IPS DF 4.7 (cell line): ENCODE measurements at regions not wholly inside any gene's neighbourhood (a gene's known extent, or its start where the extent isn't known, plus 50 kb on each side); places are given as distances from the start of the nearest gene placed in this dataset.
"Not testable (repeated sequence)": the region's sequence is repeated elsewhere in the genome, so short reads cannot be mapped to it uniquely, and the experiment has no call there.

Experiments
- DNase-seq: peaks from one replicate; pipeline ENCODE4 v3.0.0-alpha.2; 2013; ENCODE audit warnings: low spot score; ENCODE audit errors: extremely low read depth

- no peak for DNase-seq
These were observed 454.2 kb upstream of the KLHL29 start for GRCh38 chr2:22930781-22931180.

GRCh38 chr2:22932288-22932687 lies 452.7 kb upstream of the KLHL29 start:
- no peak for DNase-seq

GRCh38 chr2:22934747-22935146 lies 450.2 kb upstream of the KLHL29 start:
- DNase-seq = no peak

- DNase-seq = no peak
These were observed 442.5 kb upstream of the KLHL29 start for GRCh38 chr2:22942441-22942840.

GRCh38 chr2:22944143-22944542 lies 440.8 kb upstream of the KLHL29 start:
- no peak for DNase-seq

GRCh38 chr2:22946553-22946952 lies 438.4 kb upstream of the KLHL29 start:
- DNase-seq = no peak

GRCh38 chr2:22947741-22948140 lies 437.2 kb upstream of the KLHL29 start:
- no peak for DNase-seq

- no peak for DNase-seq
These were observed 434.5 kb upstream of the KLHL29 start for GRCh38 chr2:22950431-22950830.

- DNase-seq = no peak
These were observed 432.2 kb upstream of the KLHL29 start for GRCh38 chr2:22952656-22953225.

GRCh38 chr2:22957446-22957845 lies 427.5 kb upstream of the KLHL29 start:
- no peak for DNase-seq

GRCh38 chr2:22958308-22958707 lies 426.7 kb upstream of the KLHL29 start:
- DNase-seq = no peak

- DNase-seq = no peak
These were observed 417.2 kb upstream of the KLHL29 start for GRCh38 chr2:22967756-22968155.

GRCh38 chr2:22970284-22970975 lies 414.5 kb upstream of the KLHL29 start:
- no peak for DNase-seq

- no peak for DNase-seq
These were observed 414.0 kb upstream of the KLHL29 start for GRCh38 chr2:22970991-22971390.

- DNase-seq = no peak
These were observed 403.2 kb upstream of the KLHL29 start for GRCh38 chr2:22981785-22982184.

- not testable (repeated sequence) for DNase-seq
These were observed 400.8 kb upstream of the KLHL29 start for GRCh38 chr2:22984152-22984551.

GRCh38 chr2:22990246-22990645 lies 394.7 kb upstream of the KLHL29 start:
- no peak for DNase-seq

- DNase-seq = no peak
These were observed 393.1 kb upstream of the KLHL29 start for GRCh38 chr2:22991844-22992243.

GRCh38 chr2:22992441-22992840 lies 392.5 kb upstream of the KLHL29 start:
- no peak for DNase-seq

GRCh38 chr2:22993250-22993649 lies 391.7 kb upstream of the KLHL29 start:
- no peak for DNase-seq

GRCh38 chr2:22995576-22995975 lies 389.4 kb upstream of the KLHL29 start:
- DNase-seq = no peak

- no peak for DNase-seq
These were observed 388.1 kb upstream of the KLHL29 start for GRCh38 chr2:22996911-22997310.

- no peak for DNase-seq
These were observed 386.6 kb upstream of the KLHL29 start for GRCh38 chr2:22998359-22998758.
